Activated CD8-positive, alpha-beta memory T cell treated with anti-CD3 and anti-CD28 coated beads, Interleukin-2, amount 50 U/mL, for 1 hour (primary cell): ENCODE measurements at regions not wholly inside any gene's neighbourhood (a gene's known extent, or its start where the extent isn't known, plus 50 kb on each side); places are given as distances from the start of the nearest gene placed in this dataset.

Experiments
- DNase-seq: peaks from one replicate; pipeline ENCODE4 v3.0.0-alpha.2; 2020; ENCODE audit errors: extremely low read depth

DNA sequence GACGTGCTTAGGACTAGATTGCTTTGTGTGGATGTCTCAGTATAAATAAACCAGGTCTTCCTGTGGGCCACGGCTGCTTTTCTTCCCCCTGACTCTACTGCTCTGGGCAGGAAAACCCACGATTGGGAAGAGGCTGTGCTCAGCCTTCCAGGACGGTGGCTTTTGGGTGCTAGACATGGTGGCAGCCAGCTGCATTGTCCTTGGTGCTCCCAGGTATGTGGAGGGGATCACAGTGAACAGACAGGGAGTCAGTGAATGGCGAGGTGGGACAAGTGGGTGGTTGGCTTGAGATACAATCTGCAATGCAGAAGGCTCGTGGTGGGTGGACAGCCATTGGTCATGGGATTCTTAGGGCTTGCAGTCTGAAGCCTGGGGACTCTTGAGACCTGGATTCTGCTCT is 366.3 kb downstream of the AACS start:
- DNase-seq: no peak

DNA sequence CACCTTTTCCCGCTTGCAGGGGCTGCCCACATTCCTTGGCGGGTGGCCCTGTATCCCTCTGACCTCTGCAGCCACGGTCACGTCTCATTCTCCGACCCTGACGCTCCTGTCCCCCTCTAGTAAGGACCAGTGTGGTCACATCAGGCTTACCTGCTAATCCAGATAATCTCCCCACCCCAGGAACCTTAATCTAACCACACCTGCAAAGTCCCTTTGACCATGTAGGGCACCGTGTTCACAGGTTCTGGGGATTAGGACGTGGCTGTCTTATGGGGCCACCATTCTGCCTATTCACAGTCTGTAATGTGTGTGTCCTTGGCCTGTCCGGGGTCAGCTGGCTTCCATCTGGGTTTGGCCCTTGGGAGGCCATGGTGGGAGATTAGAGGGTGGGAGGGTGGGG is 368.9 kb downstream of the AACS start:
- DNase-seq: no peak

DNA sequence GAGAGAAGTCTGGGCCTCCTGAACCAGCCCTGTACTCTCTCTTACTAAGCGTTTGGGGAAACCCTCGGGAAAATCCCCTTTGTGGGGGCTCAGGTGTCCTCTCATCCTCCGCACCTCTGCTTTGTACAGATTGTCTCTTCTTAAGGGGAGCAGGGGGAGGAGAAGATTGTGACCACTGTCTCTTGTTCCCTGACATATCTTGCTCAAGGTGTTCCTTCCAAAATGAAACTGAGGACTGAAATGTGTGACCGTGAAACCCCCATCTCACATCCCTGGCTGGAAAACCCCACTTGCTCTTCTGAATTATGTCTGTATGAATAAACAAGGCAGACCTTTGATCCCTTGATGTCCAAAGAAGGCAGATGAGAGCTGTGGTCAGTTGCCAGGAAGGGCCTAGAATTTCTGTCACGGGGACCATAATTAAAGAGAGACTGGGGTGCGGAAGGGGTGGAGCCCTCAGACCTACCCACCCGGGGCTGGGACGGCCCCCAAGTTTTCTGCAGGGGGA is 369.8 kb downstream of the AACS start:
- DNase-seq: no peak

DNA sequence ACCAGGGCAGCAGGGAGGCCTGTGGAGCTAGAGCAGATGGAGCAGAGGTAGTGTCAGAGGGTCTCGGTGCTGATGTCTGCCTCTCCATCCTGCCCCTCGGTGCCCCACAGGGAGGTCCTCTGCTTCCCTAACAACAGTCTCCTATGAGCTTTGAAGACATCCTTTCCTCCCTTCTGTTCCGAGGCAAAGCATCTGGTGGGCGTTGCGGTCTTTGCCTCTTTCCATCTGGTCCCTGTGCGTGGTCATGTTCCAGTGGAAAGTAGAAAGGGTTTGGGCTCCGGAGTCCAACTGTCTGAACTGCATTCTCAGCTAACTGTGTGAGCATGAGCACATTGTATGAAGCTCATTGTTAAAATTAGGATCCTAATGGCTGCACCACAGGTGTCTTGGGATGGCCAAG is 370.6 kb downstream of the AACS start:
- DNase-seq: no peak

DNA sequence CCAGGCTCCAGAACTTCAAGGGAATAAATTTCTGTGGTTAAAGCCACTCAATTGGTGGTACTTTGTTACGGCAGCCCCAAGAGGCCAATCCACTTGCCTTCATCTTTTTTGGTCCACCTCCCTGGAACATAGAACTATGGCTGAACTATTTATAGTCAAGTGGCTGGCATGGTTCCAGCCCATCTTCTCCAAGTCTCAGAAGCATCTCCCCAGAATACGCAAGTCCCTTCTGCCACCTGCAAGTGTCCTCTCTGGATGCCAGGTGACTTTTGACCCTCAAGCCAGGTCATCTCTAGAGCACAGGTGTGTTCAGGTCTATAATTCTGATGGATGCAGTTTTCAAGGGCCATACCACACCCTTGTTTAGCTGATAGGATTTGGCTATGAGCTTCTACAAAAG is 371.5 kb downstream of the AACS start:
- no peak for DNase-seq

DNA sequence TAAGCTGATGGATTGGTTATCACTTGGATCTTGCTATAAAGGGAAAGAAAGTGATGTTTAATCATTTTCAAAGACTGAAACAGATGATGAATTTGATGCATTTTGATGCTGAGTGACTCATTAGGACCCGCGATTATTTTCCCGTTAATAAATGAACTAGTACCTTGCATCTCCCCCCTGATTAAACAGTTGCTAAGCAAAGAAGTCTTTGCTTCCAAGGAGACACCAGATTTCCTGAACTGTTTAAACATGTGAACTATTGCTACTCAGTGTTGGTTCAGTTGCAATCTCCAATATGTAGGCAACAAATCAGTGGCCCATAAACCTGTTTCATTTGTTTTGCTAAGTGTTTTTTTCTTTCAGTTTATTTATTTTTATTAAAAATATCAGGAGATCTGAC is 375.2 kb downstream of the AACS start:
- no peak for DNase-seq

DNA sequence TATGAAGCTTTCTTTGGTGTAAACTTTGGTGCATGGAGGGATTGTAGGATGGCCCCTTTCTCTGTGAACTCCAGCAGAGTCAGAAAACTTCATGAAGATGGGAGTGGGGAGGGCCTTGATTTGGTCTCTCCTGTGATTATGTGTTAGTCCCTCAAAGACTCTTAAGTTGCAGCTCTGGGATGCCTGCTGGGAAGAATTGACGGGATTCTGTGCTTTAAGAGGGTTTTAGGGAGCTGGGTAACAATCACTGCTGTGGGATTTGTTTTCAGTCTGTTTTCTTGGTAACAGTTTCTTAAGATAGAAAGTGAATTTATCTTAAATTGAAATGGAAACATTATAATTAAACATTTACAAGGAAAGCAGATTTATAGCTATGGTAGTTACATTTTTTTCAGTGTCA is 378.1 kb downstream of the AACS start:
- no peak for DNase-seq

DNA sequence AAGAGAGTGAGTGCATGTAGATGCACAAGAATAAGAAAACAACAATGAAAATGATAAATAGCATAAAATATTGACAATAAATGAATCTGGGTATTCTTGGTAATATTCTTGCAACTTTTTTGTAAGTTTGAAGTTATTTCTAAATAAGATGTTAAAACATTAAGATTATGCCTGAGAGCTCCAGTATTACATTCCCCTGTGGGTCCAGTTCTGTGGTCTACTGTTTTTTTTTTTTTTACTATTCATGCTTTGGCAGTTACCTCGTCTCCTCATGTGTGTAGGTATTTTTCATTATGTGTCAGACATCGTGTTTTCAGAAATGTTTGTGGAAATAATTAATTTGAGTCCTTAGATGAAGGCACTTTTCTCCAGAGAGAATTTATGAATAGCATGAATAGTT is 386.2 kb downstream of the AACS start:
- no peak for DNase-seq

DNA sequence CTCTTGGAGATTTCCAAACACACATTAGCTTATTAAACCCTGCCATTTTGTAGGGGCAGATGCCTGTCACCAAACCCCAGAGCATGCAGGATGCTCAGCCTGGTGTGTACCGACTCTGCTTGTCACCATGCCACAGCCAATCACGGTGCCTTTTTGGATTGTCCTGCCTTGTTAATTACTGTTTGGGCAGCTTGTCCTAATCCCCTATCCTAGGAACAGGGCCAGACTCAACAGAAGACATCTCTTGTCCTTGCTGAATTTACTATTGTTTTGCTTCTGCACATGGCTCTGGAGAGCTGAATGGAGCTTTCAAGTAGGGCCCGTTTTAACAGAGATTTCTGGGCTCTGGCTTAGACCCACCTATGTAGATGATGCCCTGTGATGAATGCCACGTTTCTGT is 388.5 kb downstream of the AACS start:
- no peak for DNase-seq

DNA sequence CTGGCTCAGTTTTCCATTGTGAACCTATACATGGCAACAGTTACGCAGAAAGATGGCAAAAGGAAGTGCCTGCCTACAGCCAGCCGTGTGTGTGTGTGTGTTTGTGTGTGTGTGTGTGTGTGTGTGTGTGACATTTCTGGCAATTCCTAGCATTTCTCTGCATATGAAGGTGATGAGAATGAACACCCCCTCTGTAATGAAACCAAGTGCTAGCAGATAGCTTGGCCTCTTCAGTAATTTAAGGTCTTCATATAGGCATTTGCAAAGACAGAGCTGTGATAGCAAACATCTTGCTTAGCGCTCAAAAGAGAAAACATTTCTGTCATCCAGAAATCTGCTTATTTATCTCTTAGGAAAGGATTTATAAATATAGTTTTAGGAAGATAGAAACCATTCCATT is 389.1 kb downstream of the AACS start:
- DNase-seq: no peak

DNA sequence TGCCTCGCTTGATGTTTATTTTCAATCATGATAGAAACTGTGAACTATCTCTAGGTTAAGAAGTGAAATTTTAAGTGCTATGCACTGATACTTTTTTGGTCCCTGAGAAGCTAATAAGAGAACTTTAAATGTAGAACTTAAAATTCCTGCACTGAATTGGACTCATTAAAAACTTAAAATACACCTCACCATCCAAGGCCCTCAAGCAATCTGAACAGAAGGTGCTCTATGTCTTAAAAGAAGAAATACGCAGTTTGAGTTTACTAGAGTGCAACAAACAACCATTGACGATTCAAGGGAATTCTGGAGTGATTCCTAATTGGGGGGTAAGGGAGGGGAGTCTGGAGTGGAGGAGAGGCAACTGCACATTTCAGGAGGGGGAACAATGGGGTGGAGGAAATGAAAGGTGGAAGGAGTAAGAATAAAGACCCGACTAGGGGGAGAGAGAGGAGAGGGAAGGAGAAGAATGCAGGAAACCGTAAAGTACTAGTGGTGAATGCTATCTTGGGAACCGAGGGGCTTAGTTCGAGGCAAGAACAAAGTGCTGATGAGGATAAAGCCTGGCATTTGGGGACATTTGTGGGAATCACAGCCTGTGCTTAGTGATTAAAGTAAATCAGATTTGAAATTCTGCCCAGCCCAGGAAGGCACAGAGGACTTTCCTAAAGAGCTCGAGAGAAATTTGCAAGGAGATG is 389.7 kb downstream of the AACS start:
- no peak for DNase-seq

DNA sequence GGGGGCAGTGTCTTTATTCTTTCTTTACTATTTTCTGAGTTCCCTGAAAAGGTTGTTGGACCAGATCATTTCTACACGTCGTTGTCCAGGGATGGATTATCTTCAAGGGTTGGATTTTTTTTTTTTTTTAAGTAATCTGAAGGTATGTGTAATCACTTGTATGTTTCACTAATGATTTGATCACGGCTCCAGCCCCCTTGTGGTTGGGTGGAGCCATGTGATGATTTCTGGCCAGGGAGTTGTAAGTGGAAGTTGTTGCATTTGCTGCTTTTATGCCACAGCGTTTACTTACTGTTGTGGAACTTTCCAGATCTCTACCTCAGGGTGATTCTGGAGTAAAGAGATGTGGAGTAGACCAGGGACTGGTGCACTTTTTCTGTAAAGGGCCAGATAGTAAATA is 390.3 kb downstream of the AACS start:
- DNase-seq: no peak

DNA sequence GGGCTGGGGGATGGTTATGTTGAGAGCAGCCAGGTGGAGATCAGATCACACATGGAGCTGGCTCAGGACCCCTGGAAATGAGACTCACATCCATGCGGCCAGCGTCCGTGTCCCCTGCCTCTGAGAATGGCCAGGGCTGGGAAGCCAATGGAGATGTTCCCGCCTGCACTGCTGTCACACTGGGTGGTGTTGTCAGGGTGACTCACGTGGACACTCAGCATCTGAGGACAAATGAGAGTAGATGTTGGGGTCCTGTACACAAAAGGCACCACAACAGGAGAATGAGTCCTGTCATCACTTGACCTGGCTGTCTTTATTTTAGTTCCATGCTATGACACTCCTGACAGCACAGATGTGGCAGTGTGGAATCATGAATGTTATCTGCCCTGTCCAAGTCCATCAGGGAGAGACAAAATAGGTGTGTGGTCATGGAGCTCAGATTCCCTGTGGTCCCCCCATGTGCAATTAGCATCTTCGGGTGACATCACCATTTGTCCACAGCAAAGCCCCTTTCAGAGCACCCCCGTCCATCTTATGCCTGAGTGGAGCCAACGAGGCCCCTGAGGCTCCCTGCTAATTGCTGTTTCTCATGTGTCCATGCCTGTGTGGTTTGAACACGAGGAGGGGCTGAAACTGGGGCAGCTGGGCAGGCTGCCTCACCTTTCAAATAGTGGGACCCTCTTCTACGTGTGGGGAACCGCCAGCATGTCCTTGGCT is 393.5 kb downstream of the AACS start:
- DNase-seq: no peak

DNA sequence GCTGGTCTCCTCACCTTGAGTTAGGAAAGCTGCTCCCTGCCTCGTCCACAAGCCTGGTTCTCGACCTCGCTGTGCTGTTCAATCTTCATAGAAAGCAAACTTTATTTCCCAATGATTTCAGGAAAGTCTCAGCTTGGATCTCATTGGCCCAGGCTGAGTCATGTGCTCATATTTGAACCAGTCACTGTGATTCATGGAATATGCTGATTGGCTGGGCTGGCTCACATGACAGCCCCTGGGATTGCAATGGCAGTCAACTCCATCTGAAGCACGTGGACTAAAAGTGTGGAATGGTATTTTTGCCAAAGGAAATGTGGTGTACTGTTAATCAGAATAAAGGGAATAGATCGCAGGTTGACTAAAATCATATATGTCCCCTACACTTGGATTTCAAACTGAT is 396.6 kb downstream of the AACS start:
- DNase-seq: no peak

DNA sequence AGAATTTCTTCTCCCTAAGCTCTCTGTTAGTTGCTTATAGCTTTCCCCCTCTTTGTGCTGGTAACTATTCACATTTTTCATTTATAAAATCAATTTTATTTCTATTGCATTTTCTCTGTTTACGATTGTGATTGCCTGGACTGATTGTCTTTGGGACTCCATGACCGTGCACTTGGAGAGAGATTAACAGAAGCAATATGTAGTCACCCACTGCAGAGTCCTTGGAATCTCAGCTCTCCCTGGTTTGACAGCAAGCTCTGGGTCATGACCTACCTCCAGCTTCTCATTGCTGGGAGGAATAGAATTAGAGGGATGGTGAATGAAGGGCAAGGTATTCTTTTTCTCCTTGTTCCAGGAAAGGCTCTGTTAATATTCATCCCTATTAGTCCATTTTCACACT is 398.2 kb downstream of the AACS start:
- DNase-seq: no peak

DNA sequence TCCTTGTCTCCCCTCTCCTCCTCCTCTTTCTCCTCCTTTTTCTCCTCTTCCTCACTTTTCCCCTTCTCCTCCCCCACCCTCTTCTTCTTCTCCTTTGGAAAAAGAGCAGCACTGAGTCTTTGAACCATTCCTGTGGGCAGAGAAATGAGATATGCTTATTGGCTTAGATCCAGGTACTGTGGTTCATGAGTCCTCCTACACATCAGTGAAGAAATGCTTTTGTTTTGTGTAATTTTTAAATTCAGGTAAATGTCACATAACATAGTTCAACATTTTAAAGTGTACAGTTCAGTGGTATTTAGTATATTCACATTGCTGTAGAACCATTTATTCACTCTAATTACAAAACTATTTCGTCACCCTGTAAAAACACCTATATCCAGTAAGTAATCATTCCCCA is 402.1 kb downstream of the AACS start:
- DNase-seq: no peak

DNA sequence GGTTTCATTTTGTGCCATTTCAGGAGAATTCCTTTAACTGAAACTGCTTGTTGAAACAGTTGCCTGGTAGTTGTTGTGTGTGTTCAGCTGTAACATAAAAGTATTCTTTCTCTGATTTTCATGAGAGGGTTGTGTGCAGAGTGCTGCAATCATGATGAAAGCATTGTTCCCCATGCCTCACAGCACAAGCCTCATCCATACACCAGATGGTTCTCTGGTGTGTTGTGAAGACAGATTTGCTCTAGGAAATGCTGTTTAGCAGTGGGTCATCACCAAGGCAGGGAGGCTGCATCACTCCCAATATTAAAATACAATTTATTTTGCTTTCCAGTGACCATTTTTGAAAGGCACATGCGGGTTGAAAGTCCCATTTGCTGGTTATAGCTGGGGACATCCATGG is 404.4 kb downstream of the AACS start:
- DNase-seq: no peak

DNA sequence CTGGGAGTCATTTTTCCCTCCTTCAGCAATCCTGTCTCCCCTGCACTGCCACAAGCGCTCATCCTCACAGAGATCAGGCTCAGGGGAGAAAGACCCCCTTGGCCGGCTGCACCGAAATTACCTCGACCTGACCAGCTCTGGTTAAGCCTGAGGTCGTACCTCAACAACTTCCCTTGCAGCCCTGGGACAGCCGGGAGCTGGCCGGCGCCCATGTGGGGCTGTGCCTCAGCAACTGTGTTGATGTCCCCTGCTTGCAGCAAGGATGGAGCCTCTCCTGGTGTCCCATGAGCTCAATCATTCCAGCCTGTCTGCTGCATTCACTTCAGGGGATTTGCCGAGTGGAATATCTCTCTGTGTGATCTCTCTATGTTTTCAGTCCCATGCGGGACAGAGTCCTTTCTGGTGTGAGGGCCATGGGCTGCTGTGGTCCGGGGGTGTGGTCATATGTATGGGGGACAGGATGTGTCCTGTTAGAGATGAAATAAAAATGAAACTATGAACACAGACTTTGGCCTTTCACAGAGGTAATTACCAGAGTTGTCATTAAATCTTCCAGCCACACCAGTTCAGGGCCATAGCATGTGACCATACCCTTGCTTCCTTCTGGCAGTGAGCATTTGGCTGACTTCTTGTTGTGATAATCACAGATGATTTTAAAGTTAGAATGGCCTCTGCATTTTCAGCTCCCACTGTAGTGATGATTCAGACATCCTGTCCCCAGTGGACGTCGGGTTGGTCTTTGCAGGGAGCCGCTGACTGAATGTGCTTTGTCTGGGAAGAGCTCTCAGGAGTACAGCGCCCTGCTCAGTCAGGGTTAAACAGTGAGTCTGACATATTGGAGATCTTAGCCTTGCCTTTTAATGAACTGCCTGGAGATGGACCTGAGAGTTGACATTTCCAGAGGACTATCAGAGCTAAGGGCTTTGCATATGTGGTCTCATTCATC is 405.9 kb downstream of the AACS start:
- no peak for DNase-seq

DNA sequence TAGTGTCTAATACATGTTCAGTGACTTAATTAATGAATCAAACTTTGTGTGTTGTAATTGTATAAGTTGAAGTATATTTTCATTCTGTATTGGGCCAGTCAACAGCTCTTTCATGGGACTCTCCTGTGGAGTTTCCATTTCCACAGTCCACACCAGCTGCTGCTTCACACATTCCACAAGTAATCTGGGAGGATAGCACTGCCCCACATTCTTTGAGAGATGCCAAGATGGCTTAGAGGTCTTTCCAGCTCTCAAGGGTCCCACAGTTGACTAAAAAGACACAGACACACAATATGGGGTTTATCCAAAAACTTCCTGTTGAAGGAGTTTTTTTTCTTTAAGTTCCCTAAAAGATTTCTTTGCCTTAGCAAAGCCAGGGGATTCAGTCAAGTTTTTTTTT is 408.3 kb downstream of the AACS start:
- no peak for DNase-seq

DNA sequence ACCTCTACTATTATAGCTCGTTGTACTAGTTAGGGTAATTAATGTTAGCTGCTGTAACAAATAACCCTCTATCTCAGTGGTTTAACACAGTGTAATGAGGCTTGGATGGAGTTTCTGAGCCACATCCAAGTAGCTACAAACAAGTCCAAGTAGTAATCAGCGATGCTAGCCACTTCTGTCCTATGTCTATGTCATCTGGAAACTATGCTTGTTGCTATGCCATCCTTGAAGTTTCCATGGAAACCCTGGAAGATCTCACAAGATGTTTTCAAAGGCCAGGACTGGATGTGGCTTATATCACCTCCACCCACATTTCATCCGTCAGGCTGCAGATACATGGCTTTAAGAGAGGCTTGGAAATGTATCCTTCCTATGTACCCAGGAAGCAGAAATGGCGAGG is 422.1 kb downstream of the AACS start:
- DNase-seq: no peak

DNA sequence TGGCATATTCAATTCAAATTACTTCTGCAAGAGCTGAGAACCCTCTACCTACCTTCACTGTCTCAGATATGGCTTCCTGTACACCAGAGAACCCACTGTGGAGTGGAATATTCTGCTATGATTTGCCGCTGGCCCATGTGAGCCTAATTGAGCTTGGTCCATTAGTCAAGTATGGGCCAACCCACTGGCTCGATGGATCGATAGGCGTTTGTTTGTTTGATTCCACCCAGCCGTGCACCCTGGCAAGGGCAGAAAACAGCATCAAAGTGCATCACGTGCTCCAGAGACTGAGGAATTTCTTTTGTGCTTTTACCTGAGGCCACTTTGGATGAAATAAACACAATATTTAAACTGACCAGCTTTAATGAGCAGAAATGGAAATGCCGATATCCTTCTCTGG is 426.3 kb downstream of the AACS start:
- DNase-seq: no peak
